Endothelial cell of hepatic sinusoid (primary cell): ENCODE measurements at regions not wholly inside any gene's neighbourhood (a gene's known extent, or its start where the extent isn't known, plus 50 kb on each side); places are given as distances from the start of the nearest gene placed in this dataset.
"Not testable (repeated sequence)": the region's sequence is repeated elsewhere in the genome, so short reads cannot be mapped to it uniquely, and the experiment has no call there.

ENCODE experiments used
- in situ Hi-C: cut with HindIII; loops from 2 replicates; pipeline ENCODE4 v1.10.0; 2017; ENCODE audit warnings: low sequenced_read_pairs

GRCh38 chr11:127815331-127815730 lies 772.0 kb downstream of the ETS1 start:
- in situ Hi-C loops: no loop called here

GRCh38 chr11:127806501-127806900 lies 780.9 kb downstream of the ETS1 start:
- in situ Hi-C loops: no loop called here

- in situ Hi-C loops: no loop called here
Observed at GRCh38 chr11:127805771-127806170, 781.6 kb downstream of the ETS1 start.

GRCh38 chr11:127804747-127805400 lies 782.5 kb downstream of the ETS1 start:
- in situ Hi-C loops: no loop called here

GRCh38 chr11:127803755-127804154 lies 783.6 kb downstream of the ETS1 start:
- in situ Hi-C loops: no loop called here

- in situ Hi-C loops: no loop called here
Observed at GRCh38 chr11:127800989-127801688, 786.2 kb downstream of the ETS1 start.

GRCh38 chr11:127795326-127795725 lies 792.0 kb downstream of the ETS1 start:
- in situ Hi-C loops: no loop called here

GRCh38 chr11:127791844-127792243 lies 791.3 kb upstream of the KIRREL3 start:
- in situ Hi-C loops: no loop called here

GRCh38 chr11:127790592-127790991 lies 790.0 kb upstream of the KIRREL3 start:
- in situ Hi-C loops: no loop called here

GRCh38 chr11:127789927-127790326 lies 789.4 kb upstream of the KIRREL3 start:
- in situ Hi-C loops: no loop called here

- in situ Hi-C loops: not testable (repeated sequence)
Observed at GRCh38 chr11:127772938-127773337, 772.4 kb upstream of the KIRREL3 start.

- in situ Hi-C loops: not testable (repeated sequence)
Observed at GRCh38 chr11:127768931-127769330, 768.4 kb upstream of the KIRREL3 start.

GRCh38 chr11:127766734-127767133 lies 766.2 kb upstream of the KIRREL3 start:
- in situ Hi-C loops: no loop called here

GRCh38 chr11:127738771-127739286 lies 738.3 kb upstream of the KIRREL3 start:
- in situ Hi-C loops: no loop called here

GRCh38 chr11:127737499-127737898 lies 736.9 kb upstream of the KIRREL3 start:
- in situ Hi-C loops: no loop called here

GRCh38 chr11:127733552-127733951 lies 733.0 kb upstream of the KIRREL3 start:
- in situ Hi-C loops: no loop called here

GRCh38 chr11:127726367-127726766 lies 725.8 kb upstream of the KIRREL3 start:
- in situ Hi-C loops: no loop called here

- in situ Hi-C loops: no loop called here
Observed at GRCh38 chr11:127723714-127724113, 723.1 kb upstream of the KIRREL3 start.

- in situ Hi-C loops: no loop called here
Observed at GRCh38 chr11:127713226-127713625, 712.7 kb upstream of the KIRREL3 start.

- in situ Hi-C loops: no loop called here
Observed at GRCh38 chr11:127711748-127712147, 711.2 kb upstream of the KIRREL3 start.

- in situ Hi-C loops: no loop called here
Observed at GRCh38 chr11:127710831-127711230, 710.3 kb upstream of the KIRREL3 start.

- in situ Hi-C loops: no loop called here
Observed at GRCh38 chr11:127709960-127710359, 709.4 kb upstream of the KIRREL3 start.
